AG04449 (cell line): ENCODE measurements at regions not wholly inside any gene's neighbourhood (a gene's known extent, or its start where the extent isn't known, plus 50 kb on each side); places are given as distances from the start of the nearest gene placed in this dataset.

Experiments
- CTCF ChIA-PET: fragments of 350-600 bp; formaldehyde crosslinking; extraction: SDS; loops from one replicate; lab custom pipeline; 2021; ENCODE audit warnings: antibody characterized with exemption; lab: Yijun Ruan, JAX
- POLR2A ChIA-PET: fragments of 400-600, 350-600 bp; formaldehyde crosslinking; extraction: SDS; loops from one replicate; lab custom pipeline; 2020; ENCODE audit warnings: antibody characterized with exemption, inconsistent platforms; lab: Yijun Ruan, JAX
- DNase-seq: peaks from one replicate; pipeline ENCODE4 v3.0.0-alpha.2; 2010; ENCODE audit warnings: low read depth, low spot score
- H3K4me3 ChIP-seq: 2 replicates; pipeline ENCODE4 v1.5.1; 2011; ENCODE audit warnings: low read depth, mild to moderate bottlenecking, control low read depth, low read length
- TF ChIP-seq, protein P1 (sequence below): IDR thresholded peaks from one replicate; pipeline ENCODE4 v1.5.1; 2011; ENCODE audit warnings: mild to moderate bottlenecking, moderate library complexity, low read length, control low read depth, inconsistent platforms; ENCODE audit not compliant: insufficient read depth; ENCODE audit errors: missing control alignments

- CTCF ChIA-PET = no interaction called here
- TF ChIP-seq, protein P1, sequence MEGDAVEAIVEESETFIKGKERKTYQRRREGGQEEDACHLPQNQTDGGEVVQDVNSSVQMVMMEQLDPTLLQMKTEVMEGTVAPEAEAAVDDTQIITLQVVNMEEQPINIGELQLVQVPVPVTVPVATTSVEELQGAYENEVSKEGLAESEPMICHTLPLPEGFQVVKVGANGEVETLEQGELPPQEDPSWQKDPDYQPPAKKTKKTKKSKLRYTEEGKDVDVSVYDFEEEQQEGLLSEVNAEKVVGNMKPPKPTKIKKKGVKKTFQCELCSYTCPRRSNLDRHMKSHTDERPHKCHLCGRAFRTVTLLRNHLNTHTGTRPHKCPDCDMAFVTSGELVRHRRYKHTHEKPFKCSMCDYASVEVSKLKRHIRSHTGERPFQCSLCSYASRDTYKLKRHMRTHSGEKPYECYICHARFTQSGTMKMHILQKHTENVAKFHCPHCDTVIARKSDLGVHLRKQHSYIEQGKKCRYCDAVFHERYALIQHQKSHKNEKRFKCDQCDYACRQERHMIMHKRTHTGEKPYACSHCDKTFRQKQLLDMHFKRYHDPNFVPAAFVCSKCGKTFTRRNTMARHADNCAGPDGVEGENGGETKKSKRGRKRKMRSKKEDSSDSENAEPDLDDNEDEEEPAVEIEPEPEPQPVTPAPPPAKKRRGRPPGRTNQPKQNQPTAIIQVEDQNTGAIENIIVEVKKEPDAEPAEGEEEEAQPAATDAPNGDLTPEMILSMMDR = no peak
- DNase-seq = no peak
- H3K4me3 ChIP-seq = no peak overlapping the region
- POLR2A ChIA-PET = no interaction called here
Observed at GRCh38 chr3:164845739-164846138, 232.6 kb downstream of the SI start.

GRCh38 chr3:164832216-164832615 is 246.1 kb downstream of the SI start:
- TF ChIP-seq, protein P1 = no peak
- POLR2A ChIA-PET = no interaction called here
- no peak overlapping the region for H3K4me3 ChIP-seq
- no peak for DNase-seq
- CTCF ChIA-PET = no interaction called here

DNA sequence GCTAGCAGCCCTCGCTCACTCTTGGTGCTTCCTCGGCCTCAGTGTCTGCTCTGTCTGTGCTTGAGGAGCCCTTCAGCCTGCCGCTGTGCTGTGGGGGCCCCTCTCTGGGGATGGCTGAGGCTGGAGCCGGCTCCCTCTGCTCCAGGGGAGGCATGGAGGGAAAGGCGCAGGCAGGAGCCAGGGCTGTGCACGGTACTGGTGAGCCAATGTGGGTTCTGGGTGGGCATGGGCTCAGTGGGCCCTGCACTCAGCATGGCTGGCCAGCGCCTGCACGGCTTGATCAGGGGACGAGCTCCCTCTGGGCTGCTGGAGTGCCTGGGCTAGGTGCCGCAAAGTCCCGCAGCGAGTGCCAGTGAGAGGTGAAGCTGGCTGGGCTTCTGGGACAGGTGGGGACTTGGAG is 260.0 kb downstream of the SI start:
- H3K4me3 ChIP-seq = no peak overlapping the region
- ChIA-PET POLR2A (no interaction called here), CTCF (no interaction called here)
- DNase-seq = no peak
- TF ChIP-seq, protein P1 = no peak

DNA sequence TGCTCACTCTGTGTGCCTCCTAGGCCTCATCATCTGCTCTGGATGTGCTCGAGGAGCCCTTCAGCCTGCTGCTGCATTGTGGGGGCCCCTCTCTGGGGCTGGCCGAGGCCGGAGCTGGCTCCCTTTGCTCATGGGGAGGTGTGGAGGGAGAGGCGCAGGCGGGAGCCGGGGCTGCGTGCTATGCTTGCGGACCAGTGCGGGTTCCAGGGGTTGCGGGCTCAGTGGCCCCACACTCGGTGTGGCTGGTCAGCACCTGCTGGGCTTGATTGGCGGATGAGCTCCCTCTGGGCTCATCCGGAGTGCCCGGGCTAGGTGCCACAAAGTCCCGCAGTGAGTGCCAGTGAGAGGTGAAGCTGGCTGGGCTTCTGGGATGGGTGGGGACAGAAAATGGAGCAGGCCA is 264.2 kb downstream of the SI start:
- ChIA-PET POLR2A (no interaction called here), CTCF (no interaction called here)
- no peak overlapping the region for H3K4me3 ChIP-seq
- DNase-seq = no peak
- TF ChIP-seq, protein P1 = no peak

GRCh38 chr3:164812042-164812441 is 266.3 kb downstream of the SI start:
- DNase-seq = no peak
- TF ChIP-seq, protein P1 = no peak
- no peak overlapping the region for H3K4me3 ChIP-seq
- POLR2A ChIA-PET = no interaction called here
- CTCF ChIA-PET = no interaction called here

GRCh38 chr3:164806188-164806587 is 272.1 kb downstream of the SI start:
- DNase-seq = no peak
- H3K4me3 ChIP-seq = no peak overlapping the region
- TF ChIP-seq, protein P1 = no peak
- CTCF ChIA-PET = no interaction called here
- POLR2A ChIA-PET = no interaction called here

DNA sequence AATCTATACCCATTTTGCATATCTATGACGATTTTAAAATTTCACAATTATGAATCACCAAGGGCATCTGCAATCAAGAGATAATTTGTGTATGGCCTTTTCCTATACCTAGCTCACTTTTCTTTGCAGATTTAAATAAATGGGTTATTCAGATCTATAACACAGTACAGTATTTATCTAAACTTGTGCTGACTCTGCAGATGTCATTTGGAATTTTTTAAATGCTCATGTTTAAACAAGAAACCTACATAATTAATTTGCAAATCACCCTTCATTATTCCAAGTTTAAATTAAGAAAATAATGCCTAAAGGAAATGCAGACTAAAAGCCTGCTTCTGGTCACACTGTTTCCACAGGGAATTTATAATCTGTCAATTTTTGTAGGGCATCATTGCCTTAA is 284.2 kb downstream of the SI start:
- POLR2A ChIA-PET = no interaction called here
- CTCF ChIA-PET = no interaction called here
- no peak overlapping the region for H3K4me3 ChIP-seq
- TF ChIP-seq, protein P1 = no peak
- no peak for DNase-seq
